MG63 (cell line): ENCODE measurements at regions not wholly inside any gene's neighbourhood (a gene's known extent, or its start where the extent isn't known, plus 50 kb on each side); places are given as distances from the start of the nearest gene placed in this dataset.

Experiments
- DNase-seq: peaks from one replicate; pipeline ENCODE4 v3.0.0-alpha.2; 2020
- H3K27me3 ChIP-seq: fragments of 250-450 bp; sonication (Bioruptor Pico); 2 replicates; pipeline ENCODE4 v1.5.1; 2020; ENCODE audit warnings: mild to moderate bottlenecking, moderate library complexity
- H3K36me3 ChIP-seq: fragments of 250-450 bp; sonication (Bioruptor Pico); 2 replicates; pipeline ENCODE4 v1.5.1; 2020; ENCODE audit warnings: mild to moderate bottlenecking, moderate library complexity
- H3K4me3 ChIP-seq: fragments of 250-450 bp; sonication (Bioruptor Pico); 2 replicates; pipeline ENCODE4 v1.5.1; 2020; ENCODE audit warnings: mild to moderate bottlenecking, moderate library complexity
- H3K9me3 ChIP-seq: fragments of 250-450 bp; sonication (Bioruptor Pico); 2 replicates; pipeline ENCODE4 v1.5.1; 2020; ENCODE audit warnings: mild to moderate bottlenecking, moderate library complexity

GRCh38 chr2:195425328-195425727, 231.7 kb upstream of the SLC39A10 start:
- Histone ChIP-seq H3K9me3 (no peaks in the 10 kb centered on the region), H3K4me3 (no peak overlapping the region), H3K36me3 (no peaks in the 10 kb centered on the region), H3K27me3 (peaks cover 2% of the 10 kb centered on the region)
- no peak for DNase-seq

GRCh38 chr2:195419033-195419432, 238.0 kb upstream of the SLC39A10 start:
- Histone ChIP-seq H3K27me3 (no peaks in the 10 kb centered on the region), H3K9me3 (no peaks in the 10 kb centered on the region), H3K4me3 (no peak overlapping the region), H3K36me3 (no peaks in the 10 kb centered on the region)
- DNase-seq, result no peak

- Histone ChIP-seq H3K4me3 (no peak overlapping the region), H3K27me3 (no peaks in the 10 kb centered on the region), H3K9me3 (no peaks in the 10 kb centered on the region), H3K36me3 (no peaks in the 10 kb centered on the region)
- no peak for DNase-seq
These were observed 242.4 kb upstream of the SLC39A10 start for GRCh38 chr2:195414537-195415100.

- Histone ChIP-seq H3K4me3 (no peak overlapping the region), H3K27me3 (no peaks in the 10 kb centered on the region), H3K9me3 (no peaks in the 10 kb centered on the region), H3K36me3 (no peaks in the 10 kb centered on the region)
- DNase-seq, result no peak
These were observed 243.1 kb upstream of the SLC39A10 start for GRCh38 chr2:195413944-195414343.

- no peaks in the 10 kb centered on the region for H3K36me3 ChIP-seq
- no peak for DNase-seq
- no peaks in the 10 kb centered on the region for H3K27me3 ChIP-seq
- no peaks in the 10 kb centered on the region for H3K9me3 ChIP-seq
- H3K4me3 ChIP-seq, result no peak overlapping the region
These were observed 243.6 kb upstream of the SLC39A10 start for GRCh38 chr2:195413422-195413821.

GRCh38 chr2:195411219-195411687, 245.8 kb upstream of the SLC39A10 start:
- Histone ChIP-seq H3K27me3 (no peaks in the 10 kb centered on the region), H3K36me3 (no peaks in the 10 kb centered on the region), H3K9me3 (no peaks in the 10 kb centered on the region), H3K4me3 (no peak overlapping the region)
- DNase-seq, result peak; percentile 9

- no peak for DNase-seq
- Histone ChIP-seq H3K27me3 (no peaks in the 10 kb centered on the region), H3K4me3 (no peak overlapping the region), H3K9me3 (no peaks in the 10 kb centered on the region), H3K36me3 (no peaks in the 10 kb centered on the region)
These were observed 246.9 kb upstream of the SLC39A10 start for GRCh38 chr2:195410074-195410671.

- no peaks in the 10 kb centered on the region for H3K27me3 ChIP-seq
- no peak for DNase-seq
- no peak overlapping the region for H3K4me3 ChIP-seq
- H3K36me3 ChIP-seq, result no peaks in the 10 kb centered on the region
- no peaks in the 10 kb centered on the region for H3K9me3 ChIP-seq
These were observed 248.2 kb upstream of the SLC39A10 start for GRCh38 chr2:195408811-195409210.

- no peaks in the 10 kb centered on the region for H3K9me3 ChIP-seq
- H3K36me3 ChIP-seq, result no peaks in the 10 kb centered on the region
- DNase-seq, result no peak
- H3K27me3 ChIP-seq, result no peaks in the 10 kb centered on the region
- H3K4me3 ChIP-seq, result no peak overlapping the region
These were observed 248.8 kb upstream of the SLC39A10 start for GRCh38 chr2:195408196-195408595.

GRCh38 chr2:195407783-195408182, 249.2 kb upstream of the SLC39A10 start:
- H3K9me3 ChIP-seq, result no peaks in the 10 kb centered on the region
- DNase-seq, result no peak
- H3K36me3 ChIP-seq, result no peaks in the 10 kb centered on the region
- no peaks in the 10 kb centered on the region for H3K27me3 ChIP-seq
- H3K4me3 ChIP-seq, result no peak overlapping the region

- no peak overlapping the region for H3K4me3 ChIP-seq
- no peaks in the 10 kb centered on the region for H3K9me3 ChIP-seq
- no peak for DNase-seq
- H3K27me3 ChIP-seq, result no peaks in the 10 kb centered on the region
- H3K36me3 ChIP-seq, result no peaks in the 10 kb centered on the region
These were observed 250.0 kb upstream of the SLC39A10 start for GRCh38 chr2:195406886-195407603.

- Histone ChIP-seq H3K27me3 (no peaks in the 10 kb centered on the region), H3K4me3 (no peak overlapping the region), H3K9me3 (no peaks in the 10 kb centered on the region; the same call in 1 of the 2 replicates), H3K36me3 (no peaks in the 10 kb centered on the region)
- DNase-seq, result no peak
These were observed 252.4 kb upstream of the SLC39A10 start for GRCh38 chr2:195404651-195405050.

- no peak overlapping the region for H3K4me3 ChIP-seq
- DNase-seq, result no peak
- no peaks in the 10 kb centered on the region for H3K36me3 ChIP-seq
- no peaks in the 10 kb centered on the region; the same call in 1 of the 2 replicates for H3K9me3 ChIP-seq
- no peaks in the 10 kb centered on the region for H3K27me3 ChIP-seq
These were observed 260.5 kb upstream of the SLC39A10 start for GRCh38 chr2:195396479-195396878.

- no peak overlapping the region for H3K4me3 ChIP-seq
- DNase-seq, result no peak
- H3K9me3 ChIP-seq, result no peaks in the 10 kb centered on the region
- H3K27me3 ChIP-seq, result no peaks in the 10 kb centered on the region
- H3K36me3 ChIP-seq, result no peaks in the 10 kb centered on the region
These were observed 261.7 kb upstream of the SLC39A10 start for GRCh38 chr2:195395362-195395761.

GRCh38 chr2:195392446-195393336, 264.3 kb upstream of the SLC39A10 start:
- Histone ChIP-seq H3K9me3 (no peaks in the 10 kb centered on the region), H3K4me3 (no peak overlapping the region), H3K27me3 (no peaks in the 10 kb centered on the region), H3K36me3 (no peaks in the 10 kb centered on the region)
- DNase-seq, result no peak

- no peak for DNase-seq
These were observed 266.2 kb upstream of the SLC39A10 start for GRCh38 chr2:195390686-195391321.

More at GRCh38 chr2:195390686-195391321, 266.2 kb upstream of the SLC39A10 start:
- H3K9me3 ChIP-seq, result no peaks in the 10 kb centered on the region
- H3K4me3 ChIP-seq, result no peak overlapping the region
- H3K36me3 ChIP-seq, result no peaks in the 10 kb centered on the region
- H3K27me3 ChIP-seq, result no peaks in the 10 kb centered on the region
